ENCODE measurements at regions not wholly inside any gene's neighbourhood (a gene's known extent, or its start where the extent isn't known, plus 50 kb on each side); places are given as distances from the start of the nearest gene placed in this dataset.

- no peaks in the 10 kb centered on the region for H3K79me2 ChIP-seq (ENCODE audit: insufficient read depth, low read length)
- no peak overlapping the region for H3K4me2 ChIP-seq (ENCODE audit: low read depth, low read length, poor library complexity, severe bottlenecking)
- no peak overlapping the region for H3K4me3 ChIP-seq (ENCODE audit: low read length, poor library complexity, severe bottlenecking)
- no peak for TF ChIP-seq EZH2phosphoT487 (IDR thresholded peaks at IDR 0.05; ENCODE audit: borderline replicate concordance)
- no peak for TF ChIP-seq CTCF (conservative IDR thresholded peaks at IDR 0.05; ENCODE audit: low read length)
- no peaks in the 10 kb centered on the region for H3K9me2 ChIP-seq (replicated peaks; ENCODE audit: low read depth, low read length)
- H3K9ac ChIP-seq (ENCODE audit: low read depth, low read length, poor library complexity, severe bottlenecking) = no peak overlapping the region
- no peaks in the 10 kb centered on the region for H3K4me1 ChIP-seq (ENCODE audit: insufficient read depth, low read length, poor library complexity, severe bottlenecking)
- H2AFZ ChIP-seq (ENCODE audit: low read length) = no peak overlapping the region
- H3K36me3 ChIP-seq (ENCODE audit: insufficient read depth, low read length) = no peaks in the 10 kb centered on the region
- H4K20me1 ChIP-seq (ENCODE audit: insufficient read depth, low read length, poor library complexity, severe bottlenecking) = no peaks in the 10 kb centered on the region
- H3F3A ChIP-seq (ENCODE audit: low read depth) = no peaks in the 10 kb centered on the region
- H3K27me3 ChIP-seq (ENCODE audit: insufficient read depth, low read length, poor library complexity, severe bottlenecking) = no peaks in the 10 kb centered on the region
- peaks cover 4% of the 10 kb centered on the region; the same call in 1 of the 2 replicates for H3K9me3 ChIP-seq (ENCODE audit: insufficient read depth, low read depth, low read length)
Observed at GRCh38 chr17:71667661-71668060, 453.2 kb upstream of the SOX9 start.

GRCh38 chr17:71668807-71669206 lies 452.0 kb upstream of the SOX9 start:
- no peaks in the 10 kb centered on the region for H3K36me3 ChIP-seq (ENCODE audit: insufficient read depth, low read length)
- no peak for TF ChIP-seq CTCF (conservative IDR thresholded peaks at IDR 0.05; ENCODE audit: low read length)
- no peak for TF ChIP-seq EZH2phosphoT487 (IDR thresholded peaks at IDR 0.05; ENCODE audit: borderline replicate concordance)
- no peaks in the 10 kb centered on the region for H3K79me2 ChIP-seq (ENCODE audit: insufficient read depth, low read length)
- no peaks in the 10 kb centered on the region for H3K4me1 ChIP-seq (ENCODE audit: insufficient read depth, low read length, poor library complexity, severe bottlenecking)
- no peaks in the 10 kb centered on the region for H3K27me3 ChIP-seq (ENCODE audit: insufficient read depth, low read length, poor library complexity, severe bottlenecking)
- H4K20me1 ChIP-seq (ENCODE audit: insufficient read depth, low read length, poor library complexity, severe bottlenecking) = no peaks in the 10 kb centered on the region
- no peaks in the 10 kb centered on the region for H3F3A ChIP-seq (ENCODE audit: low read depth)
- H3K9me2 ChIP-seq (replicated peaks; ENCODE audit: low read depth, low read length) = no peaks in the 10 kb centered on the region
- H2AFZ ChIP-seq (ENCODE audit: low read length) = no peak overlapping the region
- no peak overlapping the region for H3K4me2 ChIP-seq (ENCODE audit: low read depth, low read length, poor library complexity, severe bottlenecking)
- H3K4me3 ChIP-seq (ENCODE audit: low read length, poor library complexity, severe bottlenecking) = no peak overlapping the region
- peaks cover 4% of the 10 kb centered on the region; the same call in 1 of the 2 replicates for H3K9me3 ChIP-seq (ENCODE audit: insufficient read depth, low read depth, low read length)
- H3K9ac ChIP-seq (ENCODE audit: low read depth, low read length, poor library complexity, severe bottlenecking) = no peak overlapping the region

- H3K4me3 ChIP-seq (ENCODE audit: low read length, poor library complexity, severe bottlenecking) = no peak overlapping the region
- H3K4me1 ChIP-seq (ENCODE audit: insufficient read depth, low read length, poor library complexity, severe bottlenecking) = no peaks in the 10 kb centered on the region
- H3K4me2 ChIP-seq (ENCODE audit: low read depth, low read length, poor library complexity, severe bottlenecking) = no peak overlapping the region
- H3K9ac ChIP-seq (ENCODE audit: low read depth, low read length, poor library complexity, severe bottlenecking) = no peak overlapping the region
- H3K9me3 ChIP-seq (ENCODE audit: insufficient read depth, low read depth, low read length) = peaks cover 2% of the 10 kb centered on the region; the same call in 1 of the 2 replicates
- no peak overlapping the region for H2AFZ ChIP-seq (ENCODE audit: low read length)
- no peaks in the 10 kb centered on the region for H3F3A ChIP-seq (ENCODE audit: low read depth)
- H3K27me3 ChIP-seq (ENCODE audit: insufficient read depth, low read length, poor library complexity, severe bottlenecking) = no peaks in the 10 kb centered on the region
- TF ChIP-seq EZH2phosphoT487 (IDR thresholded peaks at IDR 0.05; ENCODE audit: borderline replicate concordance) = no peak
- TF ChIP-seq CTCF (conservative IDR thresholded peaks at IDR 0.05; ENCODE audit: low read length) = no peak
- no peaks in the 10 kb centered on the region for H3K79me2 ChIP-seq (ENCODE audit: insufficient read depth, low read length)
- no peaks in the 10 kb centered on the region for H3K36me3 ChIP-seq (ENCODE audit: insufficient read depth, low read length)
- H4K20me1 ChIP-seq (ENCODE audit: insufficient read depth, low read length, poor library complexity, severe bottlenecking) = no peaks in the 10 kb centered on the region
- H3K9me2 ChIP-seq (replicated peaks; ENCODE audit: low read depth, low read length) = no peaks in the 10 kb centered on the region
Observed at GRCh38 chr17:71677439-71677838, 443.4 kb upstream of the SOX9 start.

Measured in Loucy (cell line).